ENCODE measurements at regions not wholly inside any gene's neighbourhood (a gene's known extent, or its start where the extent isn't known, plus 50 kb on each side); places are given as distances from the start of the nearest gene placed in this dataset.

DNA sequence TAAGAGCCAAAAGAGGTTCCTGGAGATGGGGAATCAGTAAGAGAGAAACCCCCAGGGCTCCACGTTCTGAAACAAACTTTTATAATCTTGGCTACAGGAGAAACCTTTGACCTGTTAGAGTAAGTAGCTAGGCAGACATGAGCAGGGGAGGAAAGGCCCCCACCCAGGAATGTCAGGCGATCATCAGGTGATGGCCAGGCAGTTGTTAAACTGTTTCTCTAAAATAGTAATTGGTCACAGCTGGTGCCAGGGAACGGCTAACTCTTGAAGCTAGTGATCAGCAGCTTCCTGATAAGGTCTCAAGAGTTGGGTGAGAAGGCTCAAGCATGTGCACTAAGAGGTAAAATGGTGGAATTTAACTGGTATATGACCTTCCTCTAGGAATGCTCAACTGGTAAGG, 263.8 kb downstream of the HDGFL1 start:
- TF ChIP-seq, protein P1, sequence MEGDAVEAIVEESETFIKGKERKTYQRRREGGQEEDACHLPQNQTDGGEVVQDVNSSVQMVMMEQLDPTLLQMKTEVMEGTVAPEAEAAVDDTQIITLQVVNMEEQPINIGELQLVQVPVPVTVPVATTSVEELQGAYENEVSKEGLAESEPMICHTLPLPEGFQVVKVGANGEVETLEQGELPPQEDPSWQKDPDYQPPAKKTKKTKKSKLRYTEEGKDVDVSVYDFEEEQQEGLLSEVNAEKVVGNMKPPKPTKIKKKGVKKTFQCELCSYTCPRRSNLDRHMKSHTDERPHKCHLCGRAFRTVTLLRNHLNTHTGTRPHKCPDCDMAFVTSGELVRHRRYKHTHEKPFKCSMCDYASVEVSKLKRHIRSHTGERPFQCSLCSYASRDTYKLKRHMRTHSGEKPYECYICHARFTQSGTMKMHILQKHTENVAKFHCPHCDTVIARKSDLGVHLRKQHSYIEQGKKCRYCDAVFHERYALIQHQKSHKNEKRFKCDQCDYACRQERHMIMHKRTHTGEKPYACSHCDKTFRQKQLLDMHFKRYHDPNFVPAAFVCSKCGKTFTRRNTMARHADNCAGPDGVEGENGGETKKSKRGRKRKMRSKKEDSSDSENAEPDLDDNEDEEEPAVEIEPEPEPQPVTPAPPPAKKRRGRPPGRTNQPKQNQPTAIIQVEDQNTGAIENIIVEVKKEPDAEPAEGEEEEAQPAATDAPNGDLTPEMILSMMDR (IDR thresholded peaks at IDR 0.05), result no peak
- TF ChIP-seq POLR2A (IDR thresholded peaks at IDR 0.05), result no peak

Measured in thyroid gland (tissue), 4 donors.